Cerebellar cortex (tissue), 1 donor: ENCODE measurements at regions not wholly inside any gene's neighbourhood (a gene's known extent, or its start where the extent isn't known, plus 50 kb on each side); places are given as distances from the start of the nearest gene placed in this dataset.
"Not testable (repeated sequence)": the region's sequence is repeated elsewhere in the genome, so short reads cannot be mapped to it uniquely, and the experiment has no call there.

ENCODE experiments used
- DNase-seq: peaks from one replicate; pipeline ENCODE4 v3.0.0-alpha.2; 2015; ENCODE audit warnings: low spot score

DNA sequence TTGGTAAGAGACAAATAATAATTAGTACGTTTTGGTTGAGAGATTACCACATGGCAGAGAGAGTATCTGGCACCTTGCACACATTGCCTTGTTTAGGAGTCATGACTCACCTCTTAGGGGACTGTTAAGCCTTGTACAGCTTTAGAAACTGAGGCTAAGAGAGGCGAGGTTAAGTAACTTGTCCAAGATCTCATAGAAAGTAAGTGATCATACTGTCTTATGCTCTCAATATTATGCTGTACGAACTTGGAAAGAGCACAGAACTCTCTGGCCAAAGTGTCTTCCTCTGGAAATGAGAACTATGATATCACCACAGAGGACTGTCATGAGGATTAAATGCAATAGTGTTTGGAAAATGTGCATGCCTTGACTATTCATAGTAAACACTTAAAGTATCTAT is 249.0 kb downstream of the UTRN start:
- no peak for DNase-seq

DNA sequence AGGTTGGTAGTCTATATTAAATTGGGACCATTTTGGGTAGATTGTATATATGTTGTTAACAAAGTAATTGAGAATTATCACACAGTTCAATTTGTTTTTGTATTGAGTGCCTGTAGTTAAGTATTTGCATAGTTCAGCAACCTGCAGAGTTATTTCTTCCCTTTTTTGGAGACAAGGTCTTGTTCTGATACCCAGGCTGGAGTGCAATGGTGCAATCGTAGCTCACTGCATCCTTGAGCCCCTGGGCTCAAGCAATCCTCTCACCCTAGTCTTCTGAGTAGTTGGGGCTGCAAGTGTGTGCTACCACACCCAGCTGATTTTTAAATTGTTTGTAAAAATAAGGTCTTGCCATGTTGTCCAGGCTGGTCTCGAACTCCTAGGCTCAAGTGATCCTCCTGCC is 250.5 kb downstream of the UTRN start:
- no peak for DNase-seq

DNA sequence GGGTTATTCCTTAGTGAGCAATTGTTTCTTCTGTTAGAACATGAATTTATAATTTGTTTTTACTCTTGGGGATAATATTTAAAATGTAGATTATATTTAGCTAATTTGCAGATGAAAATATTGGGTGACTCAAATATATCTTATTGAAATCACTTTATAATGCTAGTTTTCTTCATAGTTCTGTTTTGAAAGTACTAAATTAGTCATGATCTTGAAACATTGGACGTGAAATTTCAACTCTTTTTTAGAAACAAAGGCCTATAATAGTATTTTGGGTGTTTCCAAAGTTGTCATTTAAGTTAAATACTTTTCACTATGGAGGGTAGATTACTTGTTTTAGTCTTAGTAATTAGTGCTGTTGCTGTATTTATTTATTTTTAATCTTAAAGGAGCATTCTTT is 250.9 kb downstream of the UTRN start:
- DNase-seq = no peak

DNA sequence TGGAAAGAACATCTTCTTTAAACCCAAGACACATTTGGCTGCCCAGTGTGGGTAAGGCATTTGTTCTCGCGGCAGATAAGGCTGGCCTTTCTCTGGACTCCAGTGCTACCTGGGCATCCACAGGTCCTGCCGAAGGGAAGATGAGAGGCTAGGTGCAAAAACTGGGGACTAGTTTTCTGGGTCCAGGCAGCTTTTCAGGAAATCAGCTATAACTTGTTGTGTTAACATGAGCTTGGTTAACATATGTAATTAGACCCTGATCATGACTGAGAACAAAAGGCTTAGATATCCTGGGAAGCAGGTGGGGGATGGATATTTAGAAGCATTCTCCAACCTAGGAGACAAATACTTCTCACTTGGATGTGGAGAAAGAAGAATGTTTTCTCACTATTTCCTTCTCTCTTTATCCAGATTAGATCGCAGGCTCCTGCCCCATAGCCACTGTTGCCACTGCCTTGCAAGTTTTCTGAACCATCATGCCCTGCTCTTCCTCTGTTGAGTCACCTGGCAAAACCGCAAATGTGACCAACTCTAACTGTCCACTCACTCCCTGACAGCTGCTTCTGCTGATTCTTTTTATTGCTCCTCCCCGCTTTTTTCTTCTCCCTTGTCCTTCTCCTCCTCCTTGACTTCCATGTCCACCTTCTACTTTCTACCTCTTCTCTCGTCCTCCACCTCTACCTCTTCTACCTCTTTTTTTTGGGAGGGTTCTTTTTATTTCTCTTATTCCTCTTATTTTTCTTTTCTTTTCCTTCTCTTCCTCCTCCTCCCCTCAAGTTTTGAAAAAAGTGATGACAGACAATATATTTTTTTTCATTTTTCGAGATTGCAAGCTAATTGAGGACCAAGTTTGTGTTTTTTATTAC is 258.1 kb downstream of the UTRN start:
- DNase-seq = no peak

DNA sequence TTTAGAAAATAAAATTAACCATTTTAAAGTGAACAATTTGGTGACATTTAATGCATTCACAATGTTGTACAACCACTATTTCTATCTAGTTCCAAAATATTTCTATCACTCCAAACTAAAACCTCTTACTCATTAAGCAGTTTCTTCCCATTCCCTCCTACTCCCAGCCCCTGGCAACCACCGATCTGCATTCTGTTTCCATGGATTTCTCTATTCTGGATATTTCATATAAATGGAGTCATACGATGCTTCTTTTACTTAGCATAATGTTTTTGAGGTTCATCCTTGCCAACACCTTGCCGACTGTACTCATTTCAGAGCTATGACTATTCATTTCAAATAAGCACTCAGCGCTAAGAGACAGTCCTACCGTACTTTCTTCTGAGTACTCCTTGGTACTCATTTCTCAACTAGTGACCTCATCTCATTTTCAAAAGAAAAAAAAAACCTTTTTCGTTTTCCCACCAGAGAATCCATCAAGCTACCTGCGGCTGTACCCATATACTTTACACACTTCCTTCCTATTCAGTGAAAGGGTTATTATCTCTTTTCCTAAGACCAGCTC is 259.2 kb downstream of the UTRN start:
- no peak for DNase-seq

DNA sequence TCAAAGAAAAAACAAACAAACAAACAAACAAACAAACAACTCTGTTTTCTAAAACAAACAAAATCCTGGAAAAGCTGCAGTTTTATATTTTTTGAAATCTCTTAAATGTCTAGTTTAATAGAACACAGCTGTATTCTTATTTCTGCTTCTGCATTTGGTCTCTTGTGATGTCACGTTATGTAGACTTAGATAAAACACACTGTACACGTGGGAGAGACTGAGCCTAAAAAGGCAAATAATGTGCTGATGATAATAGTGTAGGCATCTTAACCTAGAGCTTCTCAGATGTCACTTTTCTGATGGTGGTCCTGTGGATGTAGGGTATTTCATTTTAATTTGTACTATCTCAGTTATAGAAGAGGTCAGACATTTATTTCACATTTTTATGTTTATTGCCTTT is 261.7 kb downstream of the UTRN start:
- DNase-seq = no peak

DNA sequence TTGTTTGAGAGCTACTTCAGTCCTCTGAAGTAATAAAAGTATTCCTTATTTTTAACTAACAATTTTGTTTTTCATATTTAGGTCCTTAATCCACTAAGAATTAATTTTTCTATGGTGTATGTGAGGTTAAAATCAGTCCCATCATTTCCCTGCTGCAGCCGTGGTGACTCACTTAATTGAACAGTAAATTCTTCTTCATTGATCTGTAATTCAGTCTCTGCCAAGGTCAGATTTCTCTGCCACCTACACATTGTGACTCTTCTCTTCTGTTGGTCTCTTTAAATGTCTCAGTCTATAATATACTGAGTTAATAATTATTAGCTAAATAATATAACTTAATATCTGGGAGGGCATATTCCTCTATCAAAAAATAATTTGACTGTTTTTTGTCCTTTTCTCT is 262.3 kb downstream of the UTRN start:
- no peak for DNase-seq

DNA sequence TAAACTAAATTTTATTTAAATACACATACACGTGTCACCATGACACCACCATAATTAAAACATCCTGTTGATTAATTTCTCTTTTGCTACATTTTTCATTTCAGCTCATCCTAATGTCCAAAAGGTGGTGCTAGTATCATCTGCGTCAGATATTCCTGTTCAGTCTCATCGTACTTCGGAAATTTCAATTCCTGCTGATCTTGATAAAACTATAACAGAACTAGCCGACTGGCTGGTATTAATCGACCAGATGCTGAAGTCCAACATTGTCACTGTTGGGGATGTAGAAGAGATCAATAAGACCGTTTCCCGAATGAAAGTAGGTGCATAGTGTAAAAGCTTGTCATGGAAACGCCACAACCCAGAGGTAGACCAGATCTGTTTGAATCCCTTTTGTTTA is 263.4 kb downstream of the UTRN start:
- DNase-seq = no peak

DNA sequence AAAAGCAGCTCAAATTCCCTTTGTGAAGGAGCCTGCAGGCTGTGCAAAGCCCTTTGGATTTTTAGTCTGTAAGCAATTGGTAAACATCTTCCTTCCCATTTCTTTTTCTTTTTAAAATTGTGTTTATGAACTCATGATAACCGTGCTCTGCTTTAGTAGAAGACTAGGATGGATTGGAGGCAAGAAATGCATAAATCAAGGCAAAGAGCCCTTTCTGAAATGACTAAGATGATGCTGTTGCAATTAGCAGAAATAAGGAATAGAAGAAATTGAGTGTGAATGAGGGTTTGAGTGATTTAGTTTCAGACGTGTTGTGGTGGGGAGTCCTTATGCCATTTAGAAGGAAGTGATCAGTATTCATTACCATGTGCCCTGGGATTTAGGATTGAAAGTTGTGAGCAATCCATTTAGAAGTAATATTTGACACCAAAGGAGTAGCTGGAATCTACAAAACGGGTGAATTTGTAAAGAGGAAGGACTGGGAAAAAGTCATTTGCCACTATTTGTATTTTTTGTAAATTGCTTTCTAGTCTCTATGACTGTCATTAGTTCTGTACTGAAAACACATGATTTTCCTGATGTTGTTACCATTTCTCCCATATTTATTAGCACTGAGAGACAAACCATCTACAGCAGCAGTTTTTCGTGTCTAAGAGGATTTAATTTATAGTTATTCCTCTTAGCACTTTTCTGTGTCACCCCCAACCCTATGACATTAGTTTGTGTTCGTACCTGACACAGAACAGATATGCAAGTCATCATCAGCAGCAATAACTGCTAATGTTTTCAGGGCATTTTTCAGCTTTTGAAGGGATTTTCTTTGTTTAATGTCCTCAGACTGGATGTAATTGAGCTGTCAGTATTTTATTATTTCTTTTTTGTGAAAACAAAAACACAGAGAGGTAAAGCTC is 265.0 kb downstream of the UTRN start:
- no peak for DNase-seq

DNA sequence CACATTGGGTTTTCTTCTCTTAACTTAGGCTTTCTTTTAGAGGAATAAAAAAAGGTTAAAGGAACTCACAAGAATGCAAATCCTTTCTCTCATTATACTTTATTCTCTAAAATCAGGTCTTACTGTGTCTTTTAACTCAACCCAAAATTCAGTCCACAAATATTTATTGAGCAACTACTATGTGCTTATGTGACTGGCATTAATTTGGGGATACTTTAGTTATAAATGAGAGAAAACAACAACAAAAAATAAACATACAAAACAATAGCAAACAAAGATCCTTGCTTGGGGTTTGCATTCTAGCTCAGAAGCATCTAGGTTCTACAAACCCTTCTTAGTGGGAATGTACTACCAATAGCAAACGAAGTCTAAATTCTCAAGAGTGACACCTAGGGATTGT is 266.2 kb downstream of the UTRN start:
- no peak for DNase-seq

DNA sequence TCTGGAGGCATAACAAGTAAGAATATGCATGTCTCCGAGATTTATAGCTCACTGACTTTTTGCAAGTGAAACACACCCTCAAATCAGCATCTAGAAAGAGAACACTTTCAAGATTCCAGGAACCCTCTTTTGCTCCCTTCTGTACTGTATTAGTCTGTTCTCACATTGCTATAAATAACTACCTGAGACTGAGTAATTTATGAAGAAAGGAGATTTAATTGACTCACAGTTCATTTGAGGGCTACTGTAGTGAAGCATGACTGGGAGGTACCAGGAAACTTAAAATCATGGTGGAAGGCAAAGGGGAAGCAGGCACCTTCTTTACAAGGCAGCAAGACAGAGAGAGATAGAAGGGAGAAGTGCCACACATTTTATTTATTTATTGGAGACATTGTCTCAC is 269.9 kb downstream of the UTRN start:
- no peak for DNase-seq

DNA sequence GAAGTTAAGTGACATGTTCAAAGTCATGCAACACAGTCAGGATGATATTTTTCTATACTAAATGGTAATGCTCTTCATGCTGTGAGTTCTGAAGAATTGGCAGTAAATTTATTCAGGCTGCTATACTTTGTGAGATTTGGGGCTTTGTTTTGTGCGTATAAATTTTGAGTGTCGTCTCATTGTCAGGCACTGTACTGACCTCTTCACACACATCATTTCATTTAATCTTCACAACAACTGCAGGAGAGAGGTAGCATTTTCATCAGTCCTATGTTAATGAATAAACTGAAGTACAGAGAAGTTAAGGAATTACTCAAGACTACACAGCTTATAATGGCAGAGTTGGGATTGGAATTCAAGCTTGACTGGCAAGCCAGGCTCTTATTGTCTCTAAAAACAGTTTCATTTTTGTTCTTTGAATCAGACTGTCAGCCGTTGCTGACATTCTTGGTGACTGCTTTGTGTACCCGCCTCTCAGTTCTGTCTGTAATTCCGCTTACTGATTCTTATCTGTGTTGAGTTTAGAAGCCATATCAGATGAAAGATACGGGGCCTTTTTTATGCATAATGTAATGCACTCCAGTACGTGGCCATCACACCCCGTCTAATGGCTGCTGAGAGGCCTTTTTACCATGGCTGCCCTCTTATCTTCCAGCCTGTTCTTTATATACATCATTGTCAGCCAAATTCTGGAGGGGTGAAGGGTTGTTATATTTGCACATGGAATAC is 274.9 kb downstream of the UTRN start:
- no peak for DNase-seq

DNA sequence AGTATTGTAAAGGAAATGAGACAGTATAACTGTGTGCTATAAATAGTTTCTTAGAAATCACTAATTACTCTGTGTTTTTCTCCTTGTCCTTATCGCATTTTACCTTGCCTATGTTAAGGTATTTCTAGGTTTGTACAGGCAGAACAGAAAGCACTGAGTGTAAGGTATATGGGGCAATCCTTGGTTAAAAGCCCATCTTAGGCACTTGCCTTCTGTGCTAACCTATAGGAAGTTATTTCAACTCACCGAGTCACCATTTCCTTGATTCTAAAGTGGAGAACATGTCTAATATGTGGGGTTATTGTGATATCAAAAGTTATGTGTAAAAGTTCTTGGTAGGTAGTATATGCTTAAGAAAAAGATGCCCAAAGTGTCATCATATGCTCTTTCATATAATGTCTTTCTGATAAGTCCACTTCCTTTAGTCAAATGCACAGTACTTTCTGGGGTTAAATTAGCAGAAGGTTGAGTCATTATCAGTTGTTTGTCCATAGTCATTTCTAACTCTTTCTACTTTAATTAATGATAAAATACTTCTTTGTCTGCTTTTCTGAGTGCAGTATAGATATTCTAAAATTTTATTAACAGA is 276.4 kb downstream of the UTRN start:
- no peak for DNase-seq

DNA sequence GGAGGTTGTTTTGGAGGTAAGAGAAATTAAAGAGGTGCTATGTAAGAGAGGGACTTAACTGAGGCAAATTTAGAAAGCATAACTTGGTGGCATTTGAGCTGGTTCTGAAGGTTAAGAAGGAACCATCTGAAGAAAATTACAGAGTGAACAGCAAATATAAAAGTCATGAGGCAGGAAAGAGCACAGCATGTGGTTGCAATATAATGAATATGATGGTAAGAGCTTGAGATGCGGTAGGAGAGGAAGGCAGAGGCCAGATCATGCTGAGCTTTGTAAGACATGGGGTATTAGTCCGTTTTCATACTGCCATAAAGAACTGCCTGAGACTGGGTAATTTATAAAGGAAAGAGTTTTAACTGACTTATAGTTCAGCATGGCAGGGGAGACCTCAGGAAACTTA is 279.1 kb downstream of the UTRN start:
- DNase-seq = no peak

DNA sequence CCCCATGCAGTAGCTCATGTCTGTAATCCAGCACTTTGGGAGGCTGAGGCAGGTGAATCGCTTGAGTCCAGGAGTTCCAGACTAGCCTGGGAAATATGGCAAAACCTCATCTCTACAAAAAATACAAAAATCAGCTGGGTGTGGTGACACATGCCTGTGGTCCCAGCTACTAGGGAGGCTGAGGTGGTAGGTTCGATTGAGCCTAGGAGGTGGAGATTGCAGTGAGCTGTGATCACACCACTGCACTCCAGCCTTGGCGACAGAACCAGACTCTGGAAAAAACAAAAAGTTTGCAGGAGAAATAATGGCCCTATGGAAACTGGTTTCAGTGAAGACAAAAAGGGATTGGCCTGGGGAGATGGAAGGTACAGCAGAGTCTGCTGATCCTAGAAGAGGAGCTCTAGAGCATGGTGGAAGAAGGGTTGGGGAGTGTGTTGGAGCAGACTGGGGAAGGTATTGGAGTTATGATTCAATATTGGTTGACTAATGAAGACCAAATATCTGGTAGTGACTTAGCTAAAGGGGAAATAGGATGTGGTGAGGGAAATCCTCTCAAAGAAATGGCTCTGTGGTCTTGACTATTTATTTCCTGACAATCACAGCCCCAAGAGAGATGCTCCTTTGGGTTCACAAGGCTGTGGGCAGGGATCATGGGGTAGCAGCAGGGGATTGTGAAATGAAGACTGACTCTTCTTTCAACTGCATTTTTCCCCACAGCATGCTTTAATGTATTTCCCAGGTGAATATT is 281.9 kb downstream of the UTRN start:
- DNase-seq = no peak

DNA sequence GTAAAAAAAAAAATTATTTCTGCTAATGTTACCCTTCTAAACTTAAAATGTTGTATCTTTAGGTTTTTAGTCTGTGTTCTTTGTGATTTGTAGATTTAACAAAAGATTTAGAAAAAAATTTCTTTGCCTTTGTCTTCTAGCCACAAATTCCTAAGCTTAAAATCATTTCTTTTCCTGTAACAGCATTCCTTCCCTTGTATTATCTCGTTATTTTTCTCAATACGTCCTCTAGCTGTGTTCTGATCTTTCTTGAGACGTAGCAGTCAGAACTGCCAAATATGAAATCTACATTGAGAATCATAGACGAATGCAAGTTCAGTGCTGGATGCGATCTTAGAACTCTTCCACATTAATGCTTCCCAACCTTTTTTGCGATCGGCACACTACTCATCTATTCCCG is 283.1 kb downstream of the UTRN start:
- DNase-seq = no peak

DNA sequence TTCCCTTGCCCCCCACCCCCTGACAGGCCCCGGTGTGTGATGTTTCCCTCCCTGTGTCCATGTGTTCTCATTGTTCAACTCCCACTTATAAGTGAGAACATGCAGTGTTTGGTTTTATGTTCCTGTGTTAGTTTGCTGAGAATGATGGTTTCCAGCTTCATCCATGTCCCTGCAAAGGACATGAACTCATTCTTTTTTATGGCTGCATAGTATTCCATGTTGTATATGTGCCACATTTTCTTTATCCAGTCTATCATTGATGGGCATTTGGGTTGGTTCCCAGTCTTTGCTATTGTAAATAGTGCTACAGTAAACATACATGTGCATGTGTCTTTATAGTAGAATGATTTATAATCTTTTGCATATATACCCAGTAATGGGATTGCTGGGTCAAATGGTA is 287.4 kb downstream of the UTRN start:
- DNase-seq = not testable (repeated sequence)

DNA sequence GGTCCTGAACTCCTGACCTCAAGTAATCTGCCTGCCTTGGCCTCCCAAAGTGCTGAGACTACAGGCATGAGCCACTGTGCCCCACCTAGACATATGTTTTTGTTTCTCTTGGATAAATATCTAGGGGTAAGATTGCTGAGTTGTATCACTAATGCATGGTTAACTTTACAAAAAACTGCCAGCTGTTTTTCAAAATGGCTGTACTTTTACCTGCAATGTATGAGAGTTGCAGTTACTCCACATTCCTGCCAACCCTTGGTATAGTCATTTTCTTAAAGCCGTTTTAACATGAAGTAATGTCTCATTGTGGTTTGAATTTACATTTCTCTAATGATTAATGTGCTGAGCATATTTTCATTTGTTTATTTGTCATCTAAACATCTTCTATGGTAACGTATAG is 289.7 kb downstream of the UTRN start:
- DNase-seq = no peak

DNA sequence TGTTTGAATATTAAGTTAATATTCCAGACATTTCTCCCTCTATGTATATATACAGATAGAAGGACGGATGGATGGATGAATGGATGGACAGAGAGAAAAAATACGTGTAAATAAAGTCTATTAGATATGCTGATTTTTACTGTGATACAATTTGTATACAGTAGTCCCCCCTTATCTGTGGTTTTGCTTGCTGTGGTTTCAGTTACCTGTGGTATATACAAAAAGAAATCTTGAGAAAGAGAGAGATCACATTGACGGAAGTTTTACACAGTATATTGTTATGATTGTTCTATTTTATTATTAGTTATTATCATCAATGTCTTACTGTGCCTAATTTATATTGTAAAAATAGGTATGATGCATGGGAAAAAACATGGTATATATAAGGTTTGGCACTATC is 290.2 kb downstream of the UTRN start:
- no peak for DNase-seq

DNA sequence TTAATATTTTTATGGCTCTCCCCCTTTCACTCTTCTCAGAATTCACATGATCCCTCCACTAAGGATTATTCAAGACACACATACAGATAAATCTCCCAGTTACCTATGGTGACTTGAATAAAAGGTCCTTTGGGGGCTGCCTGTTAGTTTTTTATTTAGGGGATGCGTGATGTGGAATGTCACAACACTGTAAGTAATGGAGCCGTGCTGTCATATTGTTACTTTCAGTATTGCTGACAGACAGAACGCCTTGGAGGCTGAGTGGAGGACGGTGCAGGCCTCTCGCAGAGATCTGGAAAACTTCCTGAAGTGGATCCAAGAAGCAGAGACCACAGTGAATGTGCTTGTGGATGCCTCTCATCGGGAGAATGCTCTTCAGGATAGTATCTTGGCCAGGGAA is 291.7 kb downstream of the UTRN start:
- DNase-seq = no peak
